SU-DHL-6 (cell line): ENCODE measurements at regions not wholly inside any gene's neighbourhood (a gene's known extent, or its start where the extent isn't known, plus 50 kb on each side); places are given as distances from the start of the nearest gene placed in this dataset.

Source experiments
- H2AFZ ChIP-seq: fragments of 200-600 bp; sonication (generic); 2 replicates; pipeline ENCODE4 v1.6.1; 2014; ENCODE audit warnings: low read depth, mild to moderate bottlenecking, moderate library complexity, mixed read lengths, antibody characterized with exemption, low read length; ENCODE audit not compliant: severe bottlenecking
- H3F3A ChIP-seq: fragments of 200-600 bp; shearing (Covaris generic); 2 replicates; pipeline ENCODE4 v1.6.0; 2016; ENCODE audit warnings: antibody characterized with exemption, mild to moderate bottlenecking; ENCODE audit not compliant: insufficient read depth
- H3K27ac ChIP-seq: fragments of 200-600 bp; sonication (generic); 2 replicates; pipeline ENCODE4 v1.5.1; 2016; ENCODE audit warnings: low read depth, mild to moderate bottlenecking, low read length, moderate library complexity, mixed read lengths
- H3K27me3 ChIP-seq: fragments of 200-600 bp; sonication (generic), shearing (Covaris generic); 2 replicates; pipeline ENCODE4 v1.6.0; 2014; ENCODE audit warnings: mild to moderate bottlenecking, low read length
- H3K36me3 ChIP-seq: fragments of 200-600 bp; sonication (generic); 2 replicates; pipeline ENCODE4 v1.6.1; 2014; ENCODE audit warnings: mild to moderate bottlenecking, low read length, mixed read lengths
- H3K4me2 ChIP-seq: fragments of 300-600, 200-600 bp; shearing (Covaris generic), sonication (generic); 2 replicates; pipeline ENCODE4 v1.6.0; 2014; ENCODE audit warnings: low read length, low read depth, mild to moderate bottlenecking; ENCODE audit not compliant: poor library complexity, severe bottlenecking
- H3K4me3 ChIP-seq: fragments of 200-600 bp; sonication (generic); 2 replicates; pipeline ENCODE4 v1.5.1; 2014; ENCODE audit warnings: antibody characterized with exemption, low read length, mild to moderate bottlenecking, mixed read lengths; ENCODE audit not compliant: insufficient read depth, poor library complexity, severe bottlenecking
- H3K79me2 ChIP-seq: fragments of 200-600 bp; sonication (generic); 2 replicates; pipeline ENCODE4 v1.6.1; 2014; ENCODE audit warnings: mild to moderate bottlenecking, low read length, moderate library complexity; ENCODE audit not compliant: insufficient read depth
- H3K9ac ChIP-seq: fragments of 200-600 bp; sonication (generic); 2 replicates; pipeline ENCODE4 v1.7.0; 2014; ENCODE audit warnings: mild to moderate bottlenecking, low read length
- H3K9me2 ChIP-seq: fragments of 200-600 bp; sonication (generic); replicated peaks from 2 replicates; pipeline ENCODE4 v1.6.1; 2014; ENCODE audit warnings: low read length; ENCODE audit not compliant: insufficient read depth
- H3K9me3 ChIP-seq: fragments of 200-600 bp; sonication (generic); 2 replicates; pipeline ENCODE4 v1.6.1; 2014; ENCODE audit warnings: low read length, mixed read lengths; ENCODE audit not compliant: insufficient read depth
- H4K20me1 ChIP-seq: fragments of 200-600 bp; sonication (generic); 2 replicates; pipeline ENCODE4 v1.6.1; 2014; ENCODE audit warnings: low read depth, mild to moderate bottlenecking, antibody characterized with exemption, low read length, moderate library complexity, mixed read lengths
- EZH2phosphoT487 ChIP-seq: fragments of 200-600 bp; sonication (generic), shearing (Covaris generic); conservative IDR thresholded peaks from 2 replicates; pipeline ENCODE4 v1.6.1; 2018; ENCODE audit warnings: mild to moderate bottlenecking, antibody characterized with exemption, low read length, moderate library complexity, mixed read lengths
- TF ChIP-seq, protein P1 (sequence below): fragments of 200-600 bp; sonication (generic); IDR thresholded peaks from one replicate; pipeline ENCODE4 v1.5.1; 2017; ENCODE audit warnings: antibody characterized with exemption, mild to moderate bottlenecking, low read length, moderate library complexity; ENCODE audit not compliant: insufficient read depth, poor library complexity, severe bottlenecking

DNA sequence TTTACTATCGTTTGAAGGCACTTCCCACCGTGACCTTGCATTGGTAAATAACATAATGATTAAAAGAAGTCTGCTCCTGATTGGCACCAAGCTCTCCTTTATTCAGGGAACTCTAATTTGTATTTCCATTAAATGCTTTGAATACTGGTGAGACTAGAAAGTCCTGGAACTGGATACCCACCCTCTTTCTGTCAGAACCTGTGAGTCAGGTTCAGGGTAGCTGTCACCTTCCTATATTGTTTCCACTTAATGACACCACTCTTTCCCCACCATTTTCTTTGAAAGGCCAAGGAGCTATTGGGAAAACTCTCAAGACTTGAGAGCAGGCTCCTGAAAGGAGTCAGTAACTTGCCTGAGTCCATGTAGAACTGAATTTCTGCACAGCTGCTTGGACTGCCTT is 55.9 kb upstream of the RASSF6 start:
- Histone ChIP-seq H3K4me3 (no peak overlapping the region), H3K27ac (no peak overlapping the region), H3K27me3 (no peaks in the 10 kb centered on the region), H4K20me1 (no peaks in the 10 kb centered on the region), H2AFZ (no peak overlapping the region), H3K79me2 (no peaks in the 10 kb centered on the region), H3K9ac (no peak overlapping the region), H3K9me3 (no peaks in the 10 kb centered on the region), H3K36me3 (no peaks in the 10 kb centered on the region), H3K4me2 (no peak overlapping the region), H3K9me2 (no peaks in the 10 kb centered on the region), H3F3A (no peaks in the 10 kb centered on the region)
- TF ChIP-seq, protein P1, sequence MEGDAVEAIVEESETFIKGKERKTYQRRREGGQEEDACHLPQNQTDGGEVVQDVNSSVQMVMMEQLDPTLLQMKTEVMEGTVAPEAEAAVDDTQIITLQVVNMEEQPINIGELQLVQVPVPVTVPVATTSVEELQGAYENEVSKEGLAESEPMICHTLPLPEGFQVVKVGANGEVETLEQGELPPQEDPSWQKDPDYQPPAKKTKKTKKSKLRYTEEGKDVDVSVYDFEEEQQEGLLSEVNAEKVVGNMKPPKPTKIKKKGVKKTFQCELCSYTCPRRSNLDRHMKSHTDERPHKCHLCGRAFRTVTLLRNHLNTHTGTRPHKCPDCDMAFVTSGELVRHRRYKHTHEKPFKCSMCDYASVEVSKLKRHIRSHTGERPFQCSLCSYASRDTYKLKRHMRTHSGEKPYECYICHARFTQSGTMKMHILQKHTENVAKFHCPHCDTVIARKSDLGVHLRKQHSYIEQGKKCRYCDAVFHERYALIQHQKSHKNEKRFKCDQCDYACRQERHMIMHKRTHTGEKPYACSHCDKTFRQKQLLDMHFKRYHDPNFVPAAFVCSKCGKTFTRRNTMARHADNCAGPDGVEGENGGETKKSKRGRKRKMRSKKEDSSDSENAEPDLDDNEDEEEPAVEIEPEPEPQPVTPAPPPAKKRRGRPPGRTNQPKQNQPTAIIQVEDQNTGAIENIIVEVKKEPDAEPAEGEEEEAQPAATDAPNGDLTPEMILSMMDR = no peak
- no peak for TF ChIP-seq EZH2phosphoT487

DNA sequence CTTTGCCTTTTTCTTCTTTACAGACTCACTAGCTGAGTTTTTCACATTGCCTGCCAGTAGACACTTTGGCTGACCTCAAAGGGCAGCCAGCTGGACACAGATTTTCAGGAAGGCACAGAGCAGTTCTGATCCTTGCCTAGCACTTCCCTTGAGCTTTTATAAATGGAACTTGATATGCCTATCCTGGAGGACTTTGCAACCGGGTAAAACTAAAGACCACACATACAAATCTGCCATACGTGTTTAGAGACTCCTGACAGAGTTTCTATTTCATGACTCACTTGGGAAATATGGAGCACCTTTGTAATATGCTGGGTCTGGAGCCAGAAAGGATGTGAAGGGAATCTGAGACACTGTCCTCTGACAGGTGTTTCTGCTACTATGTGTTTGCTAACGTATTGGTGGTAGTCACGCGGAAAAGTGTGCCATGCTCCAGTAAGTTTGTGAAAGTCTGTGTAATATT is 56.7 kb upstream of the RASSF6 start:
- Histone ChIP-seq H3K79me2 (no peaks in the 10 kb centered on the region), H3K27ac (no peak overlapping the region), H3K4me3 (no peak overlapping the region), H3K36me3 (no peaks in the 10 kb centered on the region), H4K20me1 (no peaks in the 10 kb centered on the region), H3K27me3 (no peaks in the 10 kb centered on the region), H3K9me3 (no peaks in the 10 kb centered on the region), H3F3A (no peaks in the 10 kb centered on the region), H3K4me2 (no peak overlapping the region), H2AFZ (no peak overlapping the region), H3K9ac (no peak overlapping the region), H3K9me2 (no peaks in the 10 kb centered on the region)
- TF ChIP-seq EZH2phosphoT487 = no peak
- TF ChIP-seq, protein P1 = no peak

DNA sequence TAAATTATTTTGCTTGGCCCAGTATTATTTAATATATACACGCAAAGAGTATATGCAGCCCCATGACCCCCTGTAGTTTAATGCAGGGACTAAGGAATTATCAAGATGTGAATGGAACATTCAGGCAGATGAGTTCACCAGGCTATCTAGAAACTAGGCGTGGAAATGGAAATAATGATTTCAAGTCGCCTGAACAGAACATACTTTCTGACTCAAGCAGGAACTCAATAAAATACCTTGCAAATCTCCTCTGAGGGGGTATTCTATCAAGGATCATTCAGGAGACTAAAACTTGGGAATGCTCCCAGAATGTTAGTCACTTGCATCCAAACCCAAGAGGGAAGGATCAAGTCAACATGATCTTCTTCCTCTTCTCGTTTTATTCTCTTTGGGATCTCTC is 59.6 kb upstream of the RASSF6 start:
- H3K79me2 ChIP-seq = no peaks in the 10 kb centered on the region
- H3F3A ChIP-seq = no peaks in the 10 kb centered on the region
- no peaks in the 10 kb centered on the region for H3K36me3 ChIP-seq
- TF ChIP-seq EZH2phosphoT487 = no peak
- TF ChIP-seq, protein P1 = no peak
- no peak overlapping the region for H3K4me2 ChIP-seq
- H2AFZ ChIP-seq = no peak overlapping the region
- no peak overlapping the region for H3K4me3 ChIP-seq
- H4K20me1 ChIP-seq = no peaks in the 10 kb centered on the region
- H3K9me2 ChIP-seq = no peaks in the 10 kb centered on the region
- no peaks in the 10 kb centered on the region for H3K27me3 ChIP-seq
- H3K9ac ChIP-seq = no peak overlapping the region
- H3K9me3 ChIP-seq = no peaks in the 10 kb centered on the region
- no peak overlapping the region for H3K27ac ChIP-seq

DNA sequence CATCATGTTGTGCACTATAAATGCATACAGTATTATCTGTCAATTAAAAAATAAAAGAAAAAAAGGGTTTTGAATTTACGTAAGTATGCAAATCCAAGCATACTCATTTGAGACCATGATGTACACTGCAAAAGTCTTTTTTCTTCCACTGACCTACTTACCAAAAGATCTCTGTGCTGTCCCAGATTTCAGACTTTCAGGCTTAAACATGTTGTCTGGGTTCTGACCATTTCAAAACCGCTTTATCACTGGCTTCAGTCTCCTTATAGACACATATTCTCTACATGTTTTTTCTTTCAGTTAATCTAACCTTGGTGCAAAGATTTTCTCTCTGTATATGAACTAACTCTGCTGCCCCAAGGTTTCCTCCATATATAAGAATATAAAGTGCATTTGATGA is 58.6 kb upstream of the CXCL8 start:
- no peak overlapping the region for H3K27ac ChIP-seq

More for the DNA sequence above, 58.6 kb upstream of the CXCL8 start:
- Histone ChIP-seq H3K9ac (no peak overlapping the region), H3K36me3 (no peaks in the 10 kb centered on the region), H3K4me2 (no peak overlapping the region), H3F3A (no peaks in the 10 kb centered on the region), H3K9me2 (no peaks in the 10 kb centered on the region), H4K20me1 (no peaks in the 10 kb centered on the region), H3K27me3 (no peaks in the 10 kb centered on the region), H3K4me3 (no peak overlapping the region), H2AFZ (no peak overlapping the region), H3K79me2 (no peaks in the 10 kb centered on the region), H3K9me3 (no peaks in the 10 kb centered on the region)
- TF ChIP-seq EZH2phosphoT487 = no peak
- TF ChIP-seq, protein P1 = no peak
